ENCODE measurements at regions not wholly inside any gene's neighbourhood (a gene's known extent, or its start where the extent isn't known, plus 50 kb on each side); places are given as distances from the start of the nearest gene placed in this dataset.

DNA sequence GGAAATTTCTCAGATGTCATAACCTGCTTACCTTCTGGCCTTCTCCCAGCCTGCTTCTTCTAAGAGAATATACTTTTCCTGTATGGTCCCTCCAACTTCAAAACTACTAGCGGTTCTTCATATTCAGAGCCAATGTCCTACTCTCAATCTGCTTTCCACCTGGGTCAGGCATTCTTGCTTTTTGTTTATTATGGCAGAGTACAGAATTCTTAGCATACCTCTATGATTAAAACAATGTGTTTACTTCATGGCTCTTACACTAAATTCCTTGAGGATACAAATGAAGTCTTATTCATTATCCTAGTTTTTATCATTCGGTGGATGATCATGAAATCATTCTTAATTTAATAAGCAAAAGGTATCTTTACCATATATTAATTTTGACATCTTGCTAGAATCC is 484.2 kb upstream of the SLITRK1 start:
- no peak for DNase-seq (ENCODE audit: low spot score)
- H3K27ac Mint-ChIP-seq, result no peak overlapping the region
- Histone ChIP-seq H3K36me3 (no peaks in the 10 kb centered on the region), H3K4me1 (no peaks in the 10 kb centered on the region), H3K27ac (no peak overlapping the region), H3K4me3 (no peak overlapping the region), H2AFZ (replicated peaks) (no peak overlapping the region), H3K9me3 (ENCODE audit: low read depth) (no peaks in the 10 kb centered on the region), H4K20me1 (ENCODE audit: low read depth) (no peaks in the 10 kb centered on the region), H3K27me3 (no peaks in the 10 kb centered on the region), H3K4me2 (no peak overlapping the region), H3K9ac (no peak overlapping the region), H3K79me2 (ENCODE audit: low read depth) (no peaks in the 10 kb centered on the region), H3F3A (ENCODE audit: low read depth) (no peaks in the 10 kb centered on the region)
- H3K36me3 Mint-ChIP-seq, result no peaks in the 10 kb centered on the region
- no peaks in the 10 kb centered on the region for H3K27me3 Mint-ChIP-seq (ENCODE audit: insufficient read depth, low read depth)
- H3K4me3 Mint-ChIP-seq, result no peak overlapping the region
- H3K4me1 Mint-ChIP-seq, result no peaks in the 10 kb centered on the region
- no peak for TF ChIP-seq EZH2 (IDR thresholded peaks at IDR 0.05)
- no peak for TF ChIP-seq EZH2phosphoT487 (IDR thresholded peaks at IDR 0.05)
- TF ChIP-seq, protein P1, sequence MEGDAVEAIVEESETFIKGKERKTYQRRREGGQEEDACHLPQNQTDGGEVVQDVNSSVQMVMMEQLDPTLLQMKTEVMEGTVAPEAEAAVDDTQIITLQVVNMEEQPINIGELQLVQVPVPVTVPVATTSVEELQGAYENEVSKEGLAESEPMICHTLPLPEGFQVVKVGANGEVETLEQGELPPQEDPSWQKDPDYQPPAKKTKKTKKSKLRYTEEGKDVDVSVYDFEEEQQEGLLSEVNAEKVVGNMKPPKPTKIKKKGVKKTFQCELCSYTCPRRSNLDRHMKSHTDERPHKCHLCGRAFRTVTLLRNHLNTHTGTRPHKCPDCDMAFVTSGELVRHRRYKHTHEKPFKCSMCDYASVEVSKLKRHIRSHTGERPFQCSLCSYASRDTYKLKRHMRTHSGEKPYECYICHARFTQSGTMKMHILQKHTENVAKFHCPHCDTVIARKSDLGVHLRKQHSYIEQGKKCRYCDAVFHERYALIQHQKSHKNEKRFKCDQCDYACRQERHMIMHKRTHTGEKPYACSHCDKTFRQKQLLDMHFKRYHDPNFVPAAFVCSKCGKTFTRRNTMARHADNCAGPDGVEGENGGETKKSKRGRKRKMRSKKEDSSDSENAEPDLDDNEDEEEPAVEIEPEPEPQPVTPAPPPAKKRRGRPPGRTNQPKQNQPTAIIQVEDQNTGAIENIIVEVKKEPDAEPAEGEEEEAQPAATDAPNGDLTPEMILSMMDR (IDR thresholded peaks at IDR 0.05), result no peak
- H3K9me3 Mint-ChIP-seq, result no peaks in the 10 kb centered on the region

GRCh38 chr13:84362777-84363176 is 480.5 kb upstream of the SLITRK1 start:
- Histone ChIP-seq H3K9ac (no peak overlapping the region), H3K9me3 (ENCODE audit: low read depth) (no peaks in the 10 kb centered on the region), H3K36me3 (no peaks in the 10 kb centered on the region), H3K4me3 (no peak overlapping the region), H3K27ac (no peak overlapping the region), H4K20me1 (ENCODE audit: low read depth) (no peaks in the 10 kb centered on the region), H3F3A (ENCODE audit: low read depth) (no peaks in the 10 kb centered on the region), H3K27me3 (no peaks in the 10 kb centered on the region), H3K4me2 (no peak overlapping the region), H2AFZ (replicated peaks) (no peak overlapping the region), H3K79me2 (ENCODE audit: low read depth) (no peaks in the 10 kb centered on the region), H3K4me1 (no peaks in the 10 kb centered on the region)
- Mint-ChIP-seq H3K27ac (no peak overlapping the region), H3K9me3 (no peaks in the 10 kb centered on the region), H3K4me1 (no peaks in the 10 kb centered on the region), H3K27me3 (ENCODE audit: insufficient read depth, low read depth) (peaks cover 2% of the 10 kb centered on the region), H3K4me3 (no peak overlapping the region), H3K36me3 (no peaks in the 10 kb centered on the region)
- TF ChIP-seq, protein P1 (IDR thresholded peaks at IDR 0.05), result no peak
- TF ChIP-seq EZH2 (IDR thresholded peaks at IDR 0.05) (no peak), EZH2phosphoT487 (IDR thresholded peaks at IDR 0.05) (no peak)
- DNase-seq (ENCODE audit: low spot score), result no peak

- H3K4me3 ChIP-seq, result no peak overlapping the region
- H3K27me3 ChIP-seq, result no peaks in the 10 kb centered on the region
- DNase-seq (ENCODE audit: low spot score), result no peak
- H3F3A ChIP-seq (ENCODE audit: low read depth), result no peaks in the 10 kb centered on the region
- H4K20me1 ChIP-seq (ENCODE audit: low read depth), result no peaks in the 10 kb centered on the region
- no peak for TF ChIP-seq EZH2phosphoT487 (IDR thresholded peaks at IDR 0.05)
- TF ChIP-seq, protein P1 (IDR thresholded peaks at IDR 0.05), result no peak
- no peak for TF ChIP-seq EZH2 (IDR thresholded peaks at IDR 0.05)
- no peaks in the 10 kb centered on the region for H3K79me2 ChIP-seq (ENCODE audit: low read depth)
- no peaks in the 10 kb centered on the region for H3K36me3 ChIP-seq
- Mint-ChIP-seq H3K4me3 (no peak overlapping the region), H3K27me3 (ENCODE audit: insufficient read depth, low read depth) (peaks cover 2% of the 10 kb centered on the region), H3K27ac (no peak overlapping the region), H3K9me3 (no peaks in the 10 kb centered on the region), H3K4me1 (no peaks in the 10 kb centered on the region), H3K36me3 (no peaks in the 10 kb centered on the region)
- no peaks in the 10 kb centered on the region for H3K9me3 ChIP-seq (ENCODE audit: low read depth)
- H3K9ac ChIP-seq, result no peak overlapping the region
- no peak overlapping the region for H3K27ac ChIP-seq
- no peak overlapping the region for H3K4me2 ChIP-seq
- no peak overlapping the region for H2AFZ ChIP-seq (replicated peaks)
- no peaks in the 10 kb centered on the region for H3K4me1 ChIP-seq
Observed at GRCh38 chr13:84360822-84361221, 478.5 kb upstream of the SLITRK1 start.
